ENCODE measurements at regions not wholly inside any gene's neighbourhood (a gene's known extent, or its start where the extent isn't known, plus 50 kb on each side); places are given as distances from the start of the nearest gene placed in this dataset.

- ChIA-PET CTCF (no interaction called here), POLR2A (ENCODE audit: unreplicated experiment) (no interaction called here)
- H2AFZ ChIP-seq (ENCODE audit: low read length) = no peak overlapping the region
- no peaks in the 10 kb centered on the region for H3F3A ChIP-seq (ENCODE audit: low read length, unreplicated experiment)
- intact Hi-C loops (cut with micrococcal nuclease) = no loop called here
- 0 out of 2 replicates have a peak, but pooled peaks cover 6% of the 10 kb centered on the region for H3K9me2 ChIP-seq (replicated peaks; ENCODE audit: low read length)
- H4K20me1 ChIP-seq (ENCODE audit: low read length) = no peaks in the 10 kb centered on the region
- no peaks in the 10 kb centered on the region for H3K9me3 ChIP-seq (ENCODE audit: low read length)
- no peak overlapping the region for H3K4me3 ChIP-seq (ENCODE audit: low read length)
- ATAC-seq (no peak), DNase-seq (no peak)
- H3K79me2 ChIP-seq (ENCODE audit: low read length) = no peaks in the 10 kb centered on the region
- no peaks in the 10 kb centered on the region for H3K27me3 ChIP-seq (ENCODE audit: low read length)
- no peak overlapping the region for H3K4me2 ChIP-seq (ENCODE audit: low read length)
- no peak overlapping the region for H3K27ac ChIP-seq (ENCODE audit: low read length)
- no peaks in the 10 kb centered on the region for H3K4me1 ChIP-seq (ENCODE audit: insufficient read depth, low read length)
- BruUV-seq (replicated peaks) = no TSS peak
- H3K9ac ChIP-seq (ENCODE audit: low read length) = no peak overlapping the region
- TF ChIP-seq EZH2 (IDR thresholded peaks at IDR 0.05; ENCODE audit: low read length, unreplicated experiment) (no peak), EZH2phosphoT487 (IDR thresholded peaks at IDR 0.05; ENCODE audit: borderline replicate concordance, low read length) (no peak), CTCF (conservative IDR thresholded peaks at IDR 0.05; ENCODE audit: low read depth, low read length) (no peak)
- no peaks in the 10 kb centered on the region for H3K36me3 ChIP-seq (ENCODE audit: low read depth, low read length)
Measured at GRCh38 chr4:61085534-61085933, 114.6 kb upstream of the ADGRL3 start.

- no peaks in the 10 kb centered on the region for H3K36me3 ChIP-seq (ENCODE audit: low read depth, low read length)
- intact Hi-C loops (cut with micrococcal nuclease) = no loop called here
- TF ChIP-seq EZH2 (IDR thresholded peaks at IDR 0.05; ENCODE audit: low read length, unreplicated experiment) = no peak
- no peak overlapping the region for H3K4me3 ChIP-seq (ENCODE audit: low read length)
- BruUV-seq (replicated peaks) = no TSS peak
- H3K4me1 ChIP-seq (ENCODE audit: insufficient read depth, low read length) = no peaks in the 10 kb centered on the region
- H3K27ac ChIP-seq (ENCODE audit: low read length) = no peak overlapping the region
- no peak overlapping the region for H3K4me2 ChIP-seq (ENCODE audit: low read length)
- no peaks in the 10 kb centered on the region for H3K79me2 ChIP-seq (ENCODE audit: low read length)
- DNase-seq = no peak
- ChIA-PET CTCF (no interaction called here), POLR2A (ENCODE audit: unreplicated experiment) (no interaction called here)
- no peaks in the 10 kb centered on the region for H4K20me1 ChIP-seq (ENCODE audit: low read length)
- no peaks in the 10 kb centered on the region for H3F3A ChIP-seq (ENCODE audit: low read length, unreplicated experiment)
- 0 out of 2 replicates have a peak, but pooled peaks cover 3% of the 10 kb centered on the region for H3K9me2 ChIP-seq (replicated peaks; ENCODE audit: low read length)
- no peaks in the 10 kb centered on the region for H3K9me3 ChIP-seq (ENCODE audit: low read length)
- H2AFZ ChIP-seq (ENCODE audit: low read length) = no peak overlapping the region
- ATAC-seq = no peak
- H3K9ac ChIP-seq (ENCODE audit: low read length) = no peak overlapping the region
- H3K27me3 ChIP-seq (ENCODE audit: low read length) = no peaks in the 10 kb centered on the region
Measured at GRCh38 chr4:61086357-61086756, 113.8 kb upstream of the ADGRL3 start.

GRCh38 chr4:61086979-61087378 lies 113.1 kb upstream of the ADGRL3 start:
- Histone ChIP-seq H2AFZ (ENCODE audit: low read length) (no peak overlapping the region), H3K9me3 (ENCODE audit: low read length) (no peaks in the 10 kb centered on the region), H3K4me2 (ENCODE audit: low read length) (no peak overlapping the region), H3K4me3 (ENCODE audit: low read length) (no peak overlapping the region), H4K20me1 (ENCODE audit: low read length) (no peaks in the 10 kb centered on the region), H3F3A (ENCODE audit: low read length, unreplicated experiment) (no peaks in the 10 kb centered on the region), H3K4me1 (ENCODE audit: insufficient read depth, low read length) (no peaks in the 10 kb centered on the region), H3K79me2 (ENCODE audit: low read length) (no peaks in the 10 kb centered on the region), H3K27me3 (ENCODE audit: low read length) (no peaks in the 10 kb centered on the region), H3K36me3 (ENCODE audit: low read depth, low read length) (no peaks in the 10 kb centered on the region), H3K9ac (ENCODE audit: low read length) (no peak overlapping the region), H3K27ac (ENCODE audit: low read length) (no peak overlapping the region), H3K9me2 (replicated peaks; ENCODE audit: low read length) (0 out of 2 replicates have a peak, but pooled peaks cover 3% of the 10 kb centered on the region)
- intact Hi-C loops (cut with micrococcal nuclease) = no loop called here
- ChIA-PET CTCF (no interaction called here), POLR2A (ENCODE audit: unreplicated experiment) (no interaction called here)
- TF ChIP-seq EZH2phosphoT487 (IDR thresholded peaks at IDR 0.05; ENCODE audit: borderline replicate concordance, low read length) (no peak), CTCF (conservative IDR thresholded peaks at IDR 0.05; ENCODE audit: low read depth, low read length) (no peak)
- BruUV-seq (replicated peaks) = no TSS peak
- ATAC-seq = no peak
- DNase-seq = no peak

All from PC-3 (cell line).